ENCODE measurements at regions not wholly inside any gene's neighbourhood (a gene's known extent, or its start where the extent isn't known, plus 50 kb on each side); places are given as distances from the start of the nearest gene placed in this dataset.

DNA sequence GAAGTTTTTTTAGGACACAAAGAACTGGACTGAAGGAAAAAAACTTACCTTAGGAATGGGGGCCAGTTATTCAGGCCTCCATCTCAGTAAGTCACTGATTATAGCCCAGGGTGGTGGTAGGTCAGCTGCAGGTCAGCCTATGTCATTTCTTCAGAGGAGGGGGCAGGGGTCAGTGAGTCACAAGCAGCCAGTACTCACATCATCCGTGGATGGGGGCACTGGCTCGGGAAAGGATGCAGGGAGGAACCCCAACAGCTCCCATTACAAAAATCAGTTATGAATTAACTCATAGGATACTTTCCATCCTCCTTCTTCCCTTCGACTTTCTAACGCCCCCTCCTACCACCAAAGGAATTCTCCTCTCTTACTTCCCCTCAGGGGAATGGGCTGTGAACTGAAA lies 578.3 kb downstream of the PDCD6IP start:
- dilution Hi-C loops (cut with MboI; ENCODE audit: extremely low pct_ligation_motif_present, low sequenced_read_pairs), result no loop called here
- Histone ChIP-seq H3K36me3 (ENCODE audit: control insufficient read depth in 2 of 2, extremely low read depth in 1 of 2, insufficient read depth in 2 of 2, low read length in 2 of 2) (no peaks in the 10 kb centered on the region), H3K9me3 (ENCODE audit: control insufficient read depth, low read depth, low read length) (no peaks in the 10 kb centered on the region), H3K9me1 (ENCODE audit: control insufficient read depth, extremely low read depth, insufficient read depth, low read length) (no peaks in the 10 kb centered on the region), H3K4me1 (ENCODE audit: control insufficient read depth, extremely low read depth, insufficient read depth, low read length) (no peaks in the 10 kb centered on the region), H3K9ac (ENCODE audit: control insufficient read depth, extremely low read depth, insufficient read depth, low read length) (no peak overlapping the region), H3K79me2 (ENCODE audit: control insufficient read depth, insufficient read depth, low read length) (no peaks in the 10 kb centered on the region), H3K4me3 (ENCODE audit: control insufficient read depth in 2 of 3, extremely low read depth in 1 of 3, insufficient read depth in 2 of 3, low read depth in 1 of 3, low read length in 3 of 3) (no peak overlapping the region), H3K27me3 (ENCODE audit: control insufficient read depth, extremely low read depth, insufficient read depth, low read length) (no peaks in the 10 kb centered on the region), H2AFZ (ENCODE audit: control insufficient read depth, low read length) (no peak overlapping the region), H3K4me2 (ENCODE audit: control insufficient read depth, extremely low read depth, insufficient read depth, low read depth, low read length) (no peak overlapping the region), H4K20me1 (ENCODE audit: control insufficient read depth, extremely low read depth, insufficient read depth, low read length) (no peaks in the 10 kb centered on the region), H3K27ac (ENCODE audit: control insufficient read depth, insufficient read depth, low read length) (no peak overlapping the region)
- no peak for TF ChIP-seq EZH2 (IDR thresholded peaks at IDR 0.05; ENCODE audit: low read length)
- TF ChIP-seq, protein P1, sequence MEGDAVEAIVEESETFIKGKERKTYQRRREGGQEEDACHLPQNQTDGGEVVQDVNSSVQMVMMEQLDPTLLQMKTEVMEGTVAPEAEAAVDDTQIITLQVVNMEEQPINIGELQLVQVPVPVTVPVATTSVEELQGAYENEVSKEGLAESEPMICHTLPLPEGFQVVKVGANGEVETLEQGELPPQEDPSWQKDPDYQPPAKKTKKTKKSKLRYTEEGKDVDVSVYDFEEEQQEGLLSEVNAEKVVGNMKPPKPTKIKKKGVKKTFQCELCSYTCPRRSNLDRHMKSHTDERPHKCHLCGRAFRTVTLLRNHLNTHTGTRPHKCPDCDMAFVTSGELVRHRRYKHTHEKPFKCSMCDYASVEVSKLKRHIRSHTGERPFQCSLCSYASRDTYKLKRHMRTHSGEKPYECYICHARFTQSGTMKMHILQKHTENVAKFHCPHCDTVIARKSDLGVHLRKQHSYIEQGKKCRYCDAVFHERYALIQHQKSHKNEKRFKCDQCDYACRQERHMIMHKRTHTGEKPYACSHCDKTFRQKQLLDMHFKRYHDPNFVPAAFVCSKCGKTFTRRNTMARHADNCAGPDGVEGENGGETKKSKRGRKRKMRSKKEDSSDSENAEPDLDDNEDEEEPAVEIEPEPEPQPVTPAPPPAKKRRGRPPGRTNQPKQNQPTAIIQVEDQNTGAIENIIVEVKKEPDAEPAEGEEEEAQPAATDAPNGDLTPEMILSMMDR (optimal IDR thresholded peaks at IDR 0.05 in 1 of 3, IDR thresholded peaks at IDR 0.05 in 1 of 3, conservative IDR thresholded peaks at IDR 0.05 in 1 of 3; ENCODE audit: extremely low read depth in 1 of 3, insufficient read depth in 2 of 3, low read length in 3 of 3), result no peak
- DNase-seq (ENCODE audit: low read depth, low spot score) (no peak), FAIRE-seq (no peak)

DNA sequence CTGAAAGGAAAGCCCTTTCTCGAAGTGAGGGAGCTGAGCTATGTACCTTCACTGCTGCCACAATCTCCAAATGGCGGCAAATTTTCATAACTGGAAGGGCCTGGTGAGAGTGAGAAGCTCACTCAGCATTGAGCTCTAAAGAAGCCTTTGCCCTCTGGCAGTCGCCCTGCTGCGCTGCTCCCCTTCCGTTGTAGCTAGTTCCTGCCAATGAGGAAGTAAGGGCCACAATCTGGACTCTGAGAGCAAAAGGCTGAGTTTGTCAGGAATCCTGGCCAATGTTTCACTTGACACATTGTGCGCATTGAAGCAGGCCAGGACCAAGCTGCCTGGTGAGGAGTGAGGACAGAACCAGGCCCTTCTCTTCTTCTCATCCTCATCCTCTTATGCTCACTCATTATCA lies 579.5 kb downstream of the PDCD6IP start:
- H4K20me1 ChIP-seq (ENCODE audit: control insufficient read depth, extremely low read depth, insufficient read depth, low read length), result no peaks in the 10 kb centered on the region
- no peaks in the 10 kb centered on the region for H3K4me1 ChIP-seq (ENCODE audit: control insufficient read depth, extremely low read depth, insufficient read depth, low read length)
- H3K79me2 ChIP-seq (ENCODE audit: control insufficient read depth, insufficient read depth, low read length), result no peaks in the 10 kb centered on the region
- no peak for FAIRE-seq
- H3K36me3 ChIP-seq (ENCODE audit: control insufficient read depth in 2 of 2, extremely low read depth in 1 of 2, insufficient read depth in 2 of 2, low read length in 2 of 2), result no peaks in the 10 kb centered on the region
- dilution Hi-C loops (cut with MboI; ENCODE audit: extremely low pct_ligation_motif_present, low sequenced_read_pairs), result no loop called here
- no peaks in the 10 kb centered on the region for H3K27me3 ChIP-seq (ENCODE audit: control insufficient read depth, extremely low read depth, insufficient read depth, low read length)
- TF ChIP-seq, protein P1 (optimal IDR thresholded peaks at IDR 0.05 in 1 of 3, IDR thresholded peaks at IDR 0.05 in 1 of 3, conservative IDR thresholded peaks at IDR 0.05 in 1 of 3; ENCODE audit: extremely low read depth in 1 of 3, insufficient read depth in 2 of 3, low read length in 3 of 3), result no peak
- no peak for TF ChIP-seq EZH2 (IDR thresholded peaks at IDR 0.05; ENCODE audit: low read length)
- H3K9me1 ChIP-seq (ENCODE audit: control insufficient read depth, extremely low read depth, insufficient read depth, low read length), result no peaks in the 10 kb centered on the region
- no peak overlapping the region for H3K9ac ChIP-seq (ENCODE audit: control insufficient read depth, extremely low read depth, insufficient read depth, low read length)
- no peaks in the 10 kb centered on the region for H3K9me3 ChIP-seq (ENCODE audit: control insufficient read depth, low read depth, low read length)
- H2AFZ ChIP-seq (ENCODE audit: control insufficient read depth, low read length), result no peak overlapping the region
- no peak overlapping the region for H3K4me3 ChIP-seq (ENCODE audit: control insufficient read depth in 2 of 3, extremely low read depth in 1 of 3, insufficient read depth in 2 of 3, low read depth in 1 of 3, low read length in 3 of 3)
- no peak overlapping the region for H3K27ac ChIP-seq (ENCODE audit: control insufficient read depth, insufficient read depth, low read length)
- DNase-seq (ENCODE audit: low read depth, low spot score), result no peak
- no peak overlapping the region for H3K4me2 ChIP-seq (ENCODE audit: control insufficient read depth, extremely low read depth, insufficient read depth, low read depth, low read length)

All from keratinocyte (primary cell).